NK-92 treated with Interleukin-12 subunit alpha and Interleukin-12 subunit beta, amount 100 ng/mL, for 24 hours (cell line): ENCODE measurements at regions not wholly inside any gene's neighbourhood (a gene's known extent, or its start where the extent isn't known, plus 50 kb on each side); places are given as distances from the start of the nearest gene placed in this dataset.

Source experiments
- DNase-seq: peaks from one replicate; lab custom pipeline; 2025; lab: John Stamatoyannopoulos, UW

DNA sequence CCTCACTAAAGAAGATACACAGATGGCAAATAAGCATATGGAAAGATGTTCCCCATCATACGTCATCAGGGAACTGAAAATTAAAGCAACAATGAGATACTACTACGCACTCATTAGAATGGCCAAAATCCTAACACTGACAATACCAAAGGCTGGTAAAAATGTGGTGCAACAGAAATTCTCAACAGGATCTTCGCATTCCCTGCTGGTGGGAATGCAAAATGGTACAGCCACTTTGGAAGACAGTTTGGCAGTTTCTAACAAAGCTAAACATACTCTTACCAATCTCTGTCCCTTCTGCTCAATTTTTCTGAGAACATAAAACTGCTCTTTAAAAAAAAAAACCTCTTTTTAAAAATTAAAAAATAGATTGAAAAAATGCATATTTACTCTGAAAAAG is 300.2 kb downstream of the FBXW7 start:
- DNase-seq = no peak

DNA sequence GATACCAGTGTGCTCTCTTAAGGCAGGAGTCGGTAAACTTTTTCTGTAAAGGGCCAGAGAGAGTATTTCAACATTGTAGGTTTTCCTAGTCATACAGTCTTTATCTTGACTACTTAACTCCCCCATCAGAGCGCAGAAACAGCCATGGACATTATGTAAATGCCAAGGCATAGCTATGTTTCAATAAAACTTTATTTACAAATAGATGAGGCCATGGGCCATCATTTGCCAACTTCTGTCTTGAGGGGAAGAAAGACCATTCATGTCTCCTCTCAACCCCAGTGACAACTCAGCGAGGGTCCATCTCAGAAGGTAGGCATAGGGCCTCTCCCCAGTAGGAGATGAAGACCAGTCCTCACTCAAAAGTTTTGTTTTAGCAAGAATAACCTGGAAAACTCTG is 301.3 kb downstream of the FBXW7 start:
- DNase-seq = no peak

DNA sequence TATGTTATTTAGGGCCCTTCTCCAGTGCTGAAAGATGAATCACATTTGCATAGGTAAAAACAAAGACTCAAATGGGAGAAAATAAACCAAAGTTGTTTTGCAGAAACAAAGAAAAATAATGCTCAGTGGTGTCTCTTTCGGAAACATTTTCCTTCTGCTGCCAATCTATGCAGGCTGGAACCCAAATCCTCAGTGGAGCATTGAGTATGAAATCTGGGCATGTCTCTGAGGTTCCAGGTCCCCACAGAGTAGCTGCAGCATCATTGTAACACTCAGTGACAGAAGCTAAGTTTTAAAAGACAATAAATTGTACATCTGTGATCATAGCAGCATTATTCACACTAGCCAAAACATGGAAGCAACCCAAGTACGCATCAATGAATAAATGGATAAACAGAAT is 303.6 kb downstream of the FBXW7 start:
- no peak for DNase-seq

DNA sequence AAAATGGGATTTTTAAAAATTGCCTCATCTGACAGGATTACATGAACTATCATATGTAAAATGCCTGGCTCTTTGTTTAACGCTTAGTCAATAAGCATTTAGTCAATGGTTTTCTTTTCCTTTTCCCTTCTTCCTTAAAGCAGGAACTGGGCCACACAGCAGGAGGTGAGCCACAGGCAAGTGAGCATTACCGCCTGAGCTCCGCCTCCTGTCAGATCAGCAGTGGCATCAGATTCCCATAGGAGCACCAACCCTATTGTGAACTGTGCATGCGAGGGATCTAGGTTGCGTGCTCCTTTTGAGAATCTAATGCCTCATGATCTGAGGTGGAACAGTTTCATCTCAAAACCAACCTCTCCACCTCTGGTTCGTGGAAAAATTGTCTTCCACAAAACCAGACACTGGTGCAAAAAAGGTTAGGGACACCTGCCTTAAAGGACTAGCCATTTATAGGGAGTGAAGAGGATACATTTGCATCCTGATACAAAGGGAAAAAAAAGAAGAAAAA is 306.1 kb downstream of the FBXW7 start:
- no peak for DNase-seq

DNA sequence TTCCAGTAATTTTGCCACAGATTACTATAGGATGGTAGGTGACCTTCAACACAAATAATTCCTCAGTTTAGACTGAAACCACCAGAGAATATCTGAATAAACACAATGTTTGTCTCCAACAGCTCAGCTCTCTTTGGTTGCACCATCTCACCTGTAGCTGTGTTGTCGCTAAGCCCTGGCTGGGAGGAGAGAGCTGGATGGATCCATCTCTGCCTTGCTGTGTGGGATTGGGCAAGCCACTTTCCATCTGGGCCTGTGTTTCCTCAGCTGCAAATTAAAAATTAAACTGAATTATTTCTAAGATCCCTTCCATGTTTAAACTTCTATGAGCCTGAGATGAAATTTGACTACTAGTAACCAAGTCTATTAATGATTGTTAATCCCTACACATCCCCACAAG is 310.2 kb downstream of the FBXW7 start:
- DNase-seq = no peak

DNA sequence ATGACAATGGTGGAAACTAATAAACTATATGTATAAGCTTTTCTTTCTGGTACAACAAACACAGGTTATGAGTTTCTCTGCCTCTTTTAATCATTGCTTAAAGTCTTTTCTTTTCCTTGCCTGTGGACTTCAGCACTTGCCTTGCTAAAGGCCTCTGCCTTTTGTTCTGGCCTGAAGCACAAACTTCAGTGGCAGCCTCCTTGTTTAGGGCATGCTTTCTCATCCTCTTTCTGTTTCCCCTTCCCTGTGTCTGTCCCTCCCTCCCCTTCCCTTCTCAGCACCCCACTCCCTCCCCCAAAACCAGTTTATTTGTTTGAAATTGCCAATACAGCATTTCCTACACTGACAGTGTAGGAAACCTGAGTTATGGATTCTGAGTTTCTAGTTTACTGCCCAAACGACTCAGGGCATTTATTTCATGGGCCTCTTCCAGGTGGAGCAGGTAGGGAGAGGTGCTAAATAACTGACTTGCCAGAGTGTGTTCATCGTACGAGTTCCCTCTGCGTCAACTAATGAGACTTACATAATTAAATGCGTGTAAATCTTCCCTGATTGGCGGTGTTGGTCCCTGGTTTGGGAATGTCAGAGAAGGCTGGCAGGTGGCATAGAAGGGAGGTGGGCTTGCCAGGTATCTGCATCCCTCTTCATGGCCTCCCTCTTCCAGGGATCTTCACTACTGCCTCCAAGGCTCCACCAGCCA is 311.0 kb downstream of the FBXW7 start:
- no peak for DNase-seq

DNA sequence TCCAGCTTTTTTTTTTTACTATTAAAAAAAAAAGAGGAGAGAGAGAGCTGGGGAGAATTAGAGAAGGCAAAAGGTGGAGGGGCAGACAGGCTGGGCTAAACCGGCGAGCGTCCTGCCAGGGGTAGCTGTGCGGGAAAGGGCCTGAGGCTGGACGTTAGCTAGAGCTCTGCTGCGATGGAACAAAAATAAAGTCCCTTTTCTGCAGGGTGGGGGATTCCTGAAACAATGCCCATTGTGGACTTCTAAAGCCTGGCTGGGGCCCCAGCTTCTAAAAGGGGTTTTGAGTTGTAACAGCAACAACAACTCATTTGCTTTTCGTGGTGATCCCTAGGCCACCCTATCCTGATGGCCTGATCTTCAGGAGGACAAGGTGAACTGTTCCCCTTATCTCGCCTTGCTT is 311.7 kb downstream of the FBXW7 start:
- no peak for DNase-seq

DNA sequence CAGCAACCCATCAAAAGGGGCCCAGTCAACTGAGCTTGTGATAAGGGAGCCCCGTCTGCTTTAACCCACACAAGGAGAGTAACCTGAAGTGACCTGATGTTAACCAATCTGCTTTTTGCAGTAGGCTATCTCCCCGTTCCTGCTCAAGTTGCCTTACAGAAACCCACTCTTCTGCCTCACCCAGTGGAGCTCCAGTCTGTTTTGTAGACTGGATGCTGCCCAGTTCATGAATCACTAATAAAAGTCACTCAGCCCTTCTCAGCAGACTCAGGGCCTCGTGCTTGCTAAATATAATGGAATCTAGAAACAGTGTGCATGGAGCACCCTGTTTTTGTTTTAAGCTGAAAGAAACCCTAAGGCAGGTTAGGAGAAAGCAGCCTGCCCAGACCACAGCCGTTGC is 312.3 kb downstream of the FBXW7 start:
- DNase-seq = no peak

DNA sequence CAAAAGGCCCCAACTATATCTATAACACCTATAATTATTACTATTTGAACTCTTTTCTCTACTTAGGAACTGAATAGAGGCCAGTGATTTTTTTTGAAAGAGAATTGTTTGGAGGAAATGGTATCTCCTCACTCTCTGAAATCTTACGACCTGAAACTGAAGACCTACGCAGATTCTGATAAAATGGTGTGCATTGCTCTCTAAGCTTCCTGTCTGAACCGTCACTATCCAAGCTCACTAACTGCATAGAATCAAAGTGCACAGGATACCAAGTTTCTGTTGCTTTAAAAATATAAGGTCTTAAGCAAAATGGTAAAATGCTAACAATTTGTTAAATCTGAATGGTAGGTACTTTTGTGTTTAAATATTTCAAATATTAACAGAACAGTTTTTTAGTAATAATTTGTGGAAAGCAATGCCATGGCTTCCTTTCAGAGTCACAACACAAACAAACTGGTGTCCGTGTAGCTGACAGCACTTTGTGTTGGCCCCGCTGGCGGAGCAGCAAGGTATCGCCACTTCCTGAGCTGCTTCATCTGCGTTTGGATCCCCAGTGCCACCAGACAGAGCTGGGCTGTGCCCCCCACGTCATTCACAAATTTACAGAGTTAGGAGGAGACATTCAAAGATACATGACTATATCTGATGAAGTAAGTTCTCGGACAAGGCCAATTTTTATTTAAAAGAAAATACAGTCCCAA is 313.9 kb downstream of the FBXW7 start:
- DNase-seq = no peak

DNA sequence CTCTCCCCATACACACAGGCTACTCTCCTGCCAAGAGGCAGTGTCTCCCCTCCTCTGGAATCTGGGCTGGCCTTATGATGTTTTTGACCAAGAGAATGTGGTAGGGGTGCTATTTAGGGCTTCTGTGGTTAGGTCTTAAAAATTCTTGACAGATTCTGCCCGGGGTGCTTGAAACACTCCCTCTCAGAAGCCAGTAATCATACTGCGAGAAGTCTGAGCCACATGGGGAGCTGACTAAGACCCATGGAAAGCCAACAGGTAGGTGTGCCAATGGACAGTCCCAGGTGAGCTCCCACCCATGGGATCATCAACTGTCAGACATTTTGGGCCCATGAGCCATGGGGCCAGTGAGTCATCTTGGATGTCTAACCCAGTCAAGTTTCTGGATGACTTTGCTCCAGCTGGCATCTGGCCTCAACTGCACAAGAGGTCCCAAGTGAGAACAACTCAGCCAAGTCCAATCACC is 315.7 kb downstream of the FBXW7 start:
- no peak for DNase-seq

DNA sequence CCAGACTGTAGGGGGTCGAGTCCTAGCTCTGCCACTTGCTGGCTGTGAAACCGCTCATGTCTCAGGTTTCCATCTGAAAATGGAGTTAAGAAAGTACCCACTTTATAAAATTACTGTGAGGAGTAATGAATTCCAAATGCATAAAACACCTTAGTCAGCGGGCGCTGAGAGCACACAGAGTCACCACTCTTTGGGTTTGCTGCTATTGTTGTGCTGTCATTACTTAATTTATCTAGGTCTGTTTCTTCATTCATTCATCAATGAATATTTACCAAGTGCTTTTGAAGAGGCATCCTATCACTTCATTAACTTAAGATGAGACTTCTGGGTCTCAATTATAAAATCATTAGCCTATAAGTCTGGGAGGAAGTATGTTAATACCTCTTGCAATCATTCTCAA is 317.3 kb downstream of the FBXW7 start:
- no peak for DNase-seq

DNA sequence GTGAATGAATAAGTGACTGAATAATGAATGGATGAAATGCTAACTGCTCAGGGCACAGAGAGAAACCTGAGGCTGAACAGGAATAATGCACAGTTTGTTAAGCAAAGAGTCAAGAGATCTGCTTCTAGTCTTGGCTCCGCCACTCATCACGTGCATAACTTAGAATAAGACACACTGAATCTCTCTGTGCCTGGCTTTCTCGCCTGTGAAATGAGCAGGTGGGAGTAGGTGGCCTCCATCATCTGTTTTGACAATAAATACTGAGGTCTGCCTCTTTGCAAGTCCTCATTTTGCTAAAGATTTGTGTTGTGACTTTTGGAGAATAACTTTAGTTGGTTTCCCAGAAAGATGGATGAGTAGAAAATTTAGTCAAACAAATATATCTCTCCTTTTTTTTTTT is 318.0 kb downstream of the FBXW7 start:
- DNase-seq = no peak

DNA sequence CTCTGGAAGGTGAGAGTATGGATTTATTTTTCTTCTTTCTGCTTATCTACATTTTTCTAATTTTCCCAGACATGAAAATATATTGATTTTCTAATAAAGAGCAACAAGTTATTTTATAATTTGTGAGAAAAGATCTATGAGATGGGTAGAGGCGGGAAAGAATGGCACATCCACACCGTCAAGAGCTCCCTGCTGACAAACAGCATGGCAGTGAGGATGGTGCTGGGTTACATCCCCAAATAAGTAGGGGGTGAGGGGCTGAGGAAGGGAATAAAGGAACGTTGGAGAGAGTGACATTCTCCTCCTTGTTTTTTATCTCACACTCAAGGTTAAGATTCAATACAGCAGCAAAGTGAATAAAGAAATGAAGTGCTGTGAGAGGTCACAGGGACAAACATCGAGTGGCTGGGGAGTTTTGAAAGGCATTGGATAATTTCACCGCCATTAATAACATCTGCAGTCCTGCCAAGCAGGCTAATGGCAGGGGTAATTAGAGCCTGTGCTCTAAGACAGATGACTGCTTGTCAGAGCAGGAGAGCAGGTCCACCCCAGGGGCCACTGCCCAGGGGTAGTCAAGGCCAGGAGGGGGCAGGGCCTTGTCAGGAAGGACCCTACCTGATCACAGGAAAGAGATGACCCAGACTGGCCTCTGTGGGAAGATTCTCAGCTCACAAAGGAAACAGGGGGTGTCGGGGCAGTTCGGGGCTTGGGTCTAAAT is 323.8 kb downstream of the FBXW7 start:
- no peak for DNase-seq

DNA sequence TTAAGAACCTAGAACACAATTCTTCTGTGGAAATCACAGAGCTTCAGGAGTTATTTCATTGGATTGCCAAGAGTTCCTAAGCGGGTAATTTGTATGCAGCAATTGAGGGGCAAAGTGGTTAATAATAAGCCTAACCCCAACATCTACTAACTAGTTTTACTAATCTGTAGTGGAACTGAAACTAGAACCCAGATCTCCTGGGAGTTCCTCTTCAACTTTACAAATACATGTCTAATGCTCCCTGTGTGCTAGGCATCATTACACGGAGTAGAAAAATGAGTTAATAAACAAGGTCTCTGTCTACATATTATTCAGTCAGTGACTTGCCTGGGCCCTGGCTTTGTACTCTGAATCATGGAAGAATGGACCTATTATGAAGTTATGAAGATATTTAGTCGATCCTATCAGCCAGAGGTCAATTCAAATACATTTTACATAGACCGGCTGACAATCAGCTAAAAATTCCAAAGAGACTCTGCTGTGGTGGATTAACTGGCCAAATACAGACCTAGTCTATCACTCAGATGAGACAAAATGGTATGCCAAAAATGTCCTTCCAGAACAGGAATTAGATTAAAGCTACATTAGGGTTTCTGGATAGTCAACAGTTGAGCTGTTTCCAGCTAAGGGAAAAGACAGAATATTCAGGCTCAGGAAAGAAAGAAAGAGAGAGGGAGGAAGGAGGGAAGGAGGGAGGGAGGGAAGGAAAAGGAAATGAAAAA is 326.0 kb downstream of the FBXW7 start:
- DNase-seq = no peak

DNA sequence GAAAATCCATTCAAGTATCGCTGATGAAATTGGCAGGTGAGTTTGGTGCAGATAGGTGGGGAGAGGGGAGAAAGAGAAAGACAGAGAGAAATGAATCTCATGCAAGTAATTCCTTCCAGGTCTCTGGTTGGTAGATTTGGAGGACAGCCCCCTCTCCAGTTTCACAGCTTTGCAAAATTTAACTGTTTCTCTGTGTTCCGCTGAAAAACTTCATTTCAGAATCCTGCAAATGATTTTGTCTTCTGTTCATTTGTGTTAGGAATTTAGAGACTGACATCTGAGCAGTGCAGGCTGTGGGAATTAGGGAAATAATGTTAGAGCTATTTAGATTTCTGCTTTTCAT is 328.5 kb downstream of the FBXW7 start:
- no peak for DNase-seq

DNA sequence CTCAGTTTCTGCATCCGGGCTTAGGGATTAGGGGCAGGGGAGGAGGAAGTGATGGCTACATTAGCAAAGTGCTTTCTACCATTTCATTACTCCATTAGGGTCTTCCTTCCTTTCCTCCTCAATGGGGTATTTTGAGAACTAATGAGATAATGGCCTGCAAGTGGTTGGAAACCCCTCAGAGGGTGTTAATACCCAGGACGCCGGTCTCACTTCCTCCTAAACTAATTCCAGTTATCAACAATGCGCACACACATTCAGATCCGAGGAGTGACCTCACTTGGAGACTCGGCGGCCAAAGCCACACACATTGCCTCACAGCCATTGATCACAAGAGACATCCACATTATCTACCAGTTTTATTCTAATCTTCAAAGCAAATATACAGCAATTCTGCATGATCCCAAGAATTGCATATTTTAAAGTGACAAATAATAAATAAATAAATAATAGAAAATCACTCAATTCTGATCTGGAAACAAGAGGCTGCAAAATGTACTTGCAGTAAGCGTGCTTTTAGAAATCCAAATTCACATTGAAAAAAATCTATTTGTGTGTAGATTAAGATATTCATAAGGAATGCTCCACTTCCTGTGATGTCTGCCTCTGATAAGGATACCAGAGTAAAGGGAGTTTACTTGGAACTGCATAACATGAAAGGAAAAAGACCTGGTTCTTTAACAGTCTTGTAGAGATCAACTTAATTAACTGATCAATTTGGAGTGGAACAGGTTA is 329.1 kb downstream of the FBXW7 start:
- no peak for DNase-seq

DNA sequence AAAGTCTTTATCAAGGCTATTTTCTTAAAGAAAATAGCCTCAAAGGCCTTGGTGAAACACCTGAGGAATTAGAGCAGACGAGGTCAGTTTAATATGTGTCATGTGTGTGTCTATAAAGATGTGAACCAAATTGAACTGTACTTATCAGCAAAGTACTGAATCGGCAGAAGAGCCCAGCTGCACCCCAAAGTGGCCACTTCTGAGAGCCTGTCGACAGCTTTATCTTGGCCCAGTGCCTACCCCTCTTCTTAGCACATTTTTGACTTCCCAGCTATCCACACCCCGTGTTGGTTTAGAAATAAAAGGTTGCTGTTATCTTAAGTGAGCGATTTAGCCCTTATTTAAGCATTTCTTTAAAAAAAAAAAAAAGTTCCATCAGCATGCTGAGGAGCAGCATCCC is 329.7 kb downstream of the FBXW7 start:
- DNase-seq = no peak

DNA sequence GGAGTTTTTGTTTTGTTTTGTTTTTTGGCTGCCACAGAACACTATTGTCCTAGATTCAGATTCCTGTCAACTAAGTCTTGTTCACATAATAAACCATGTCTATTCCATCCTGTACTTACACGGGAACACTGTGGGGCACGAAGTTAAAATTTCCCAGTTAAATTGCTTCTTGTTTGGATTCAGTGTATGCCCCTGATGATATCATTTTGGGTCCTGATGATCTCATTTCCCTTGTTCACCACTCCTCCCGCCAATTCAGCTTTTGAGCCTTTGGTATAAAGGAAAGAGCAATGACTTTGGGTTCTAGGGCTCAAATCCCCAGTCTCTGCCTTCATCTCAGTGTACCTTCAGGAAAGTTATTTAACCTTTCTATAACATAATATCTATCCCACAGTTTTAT is 333.5 kb downstream of the FBXW7 start:
- no peak for DNase-seq

DNA sequence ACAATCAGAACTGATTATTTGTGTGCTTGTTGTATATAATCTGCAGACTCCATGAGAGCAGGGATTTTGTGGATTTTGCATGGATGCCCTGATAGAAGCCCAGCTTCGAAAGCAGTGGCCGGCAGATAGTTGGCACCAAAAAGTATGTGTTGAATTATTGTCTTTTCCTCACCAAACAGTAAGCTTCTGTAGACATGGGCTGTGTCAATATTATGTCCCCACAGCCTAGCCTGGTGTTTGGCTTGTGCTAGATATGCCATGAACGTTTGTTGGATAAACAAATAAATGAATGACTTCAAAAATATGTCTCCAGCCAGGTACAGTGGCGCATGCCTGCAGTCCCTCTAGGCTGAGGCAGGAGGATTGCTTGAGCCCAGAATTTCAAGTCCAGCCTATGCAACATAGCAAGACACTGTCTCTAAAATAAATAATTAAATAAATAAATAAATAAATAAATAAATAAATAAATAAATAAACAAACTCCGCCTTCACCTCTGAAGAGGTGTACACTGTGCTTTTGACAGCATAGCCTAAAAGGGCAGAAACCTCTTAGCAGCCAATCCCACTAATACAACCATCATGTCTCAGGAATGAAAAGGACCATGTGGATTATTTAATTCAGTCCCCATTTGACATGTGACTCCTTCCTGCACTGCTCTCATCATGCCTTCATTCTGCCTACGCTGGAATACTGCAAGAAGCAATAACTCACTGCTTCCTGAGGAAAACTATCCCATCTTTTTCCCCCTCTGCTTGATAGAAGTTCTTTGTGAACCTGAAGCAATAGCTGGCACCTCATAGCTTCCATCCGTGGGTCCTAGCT is 335.2 kb downstream of the FBXW7 start:
- no peak for DNase-seq

DNA sequence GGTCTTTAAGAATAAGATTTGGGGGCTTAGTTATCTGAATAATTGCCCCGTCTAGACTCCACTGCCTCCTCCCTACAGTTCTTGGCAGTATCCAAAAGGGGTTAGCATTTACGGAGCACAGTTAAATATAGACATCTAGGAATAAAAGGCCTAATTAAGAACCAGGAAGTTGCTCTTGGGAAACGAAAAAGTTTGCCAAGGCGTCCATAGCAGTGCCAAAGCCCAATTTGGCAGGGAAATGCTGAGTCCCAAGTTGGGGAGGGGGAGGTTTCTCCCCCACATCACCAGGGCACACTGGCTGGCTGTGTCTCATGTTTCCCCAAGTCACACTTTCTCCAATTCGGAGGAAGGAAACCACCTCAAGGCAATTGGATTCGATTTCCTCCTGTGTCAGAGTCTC is 338.7 kb downstream of the FBXW7 start:
- no peak for DNase-seq

DNA sequence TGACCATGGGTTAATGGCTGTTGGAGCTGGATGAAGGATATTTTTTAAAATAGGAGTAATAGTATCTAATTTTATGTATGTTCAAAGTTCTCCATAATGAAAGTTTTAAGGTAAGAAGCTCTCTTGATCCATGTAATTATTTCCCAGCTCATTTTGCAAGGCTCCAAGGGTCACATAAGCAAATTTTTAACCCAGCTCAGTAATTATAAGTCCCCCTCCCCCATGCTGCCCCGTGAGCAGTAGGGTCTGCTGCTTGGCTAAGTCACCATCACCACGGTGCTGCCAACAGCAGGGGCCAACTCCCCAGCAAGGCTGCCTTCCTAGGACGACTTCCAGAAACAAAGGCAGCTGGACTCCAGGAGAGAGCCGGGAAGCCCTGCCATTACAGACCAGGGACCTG is 340.0 kb downstream of the FBXW7 start:
- DNase-seq = no peak
